C4-2B (cell line): ENCODE measurements at regions not wholly inside any gene's neighbourhood (a gene's known extent, or its start where the extent isn't known, plus 50 kb on each side); places are given as distances from the start of the nearest gene placed in this dataset.

Experiments
- CTCF ChIP-seq: fragments of 450-650 bp; conservative IDR thresholded peaks from 2 replicates; pipeline ENCODE4 v1.5.1; 2017; ENCODE audit warnings: mild to moderate bottlenecking
- ZFX ChIP-seq: fragments of 450-650 bp; IDR thresholded peaks from 2 replicates; pipeline ENCODE4 v1.6.1; 2017

GRCh38 chr19:27972291-27973040, 1240.5 kb downstream of the UQCRFS1 start:
- no peak for TF ChIP-seq CTCF
- no peak for TF ChIP-seq ZFX
